Suprapubic skin (tissue), 4 donors: ENCODE measurements at regions not wholly inside any gene's neighbourhood (a gene's known extent, or its start where the extent isn't known, plus 50 kb on each side); places are given as distances from the start of the nearest gene placed in this dataset.

Experiments used
- DNase-seq, 2 donors: peaks; one replicate each; pipeline ENCODE4 v3.0.0-alpha.2; 2019; ENCODE audit warnings: low spot score in 2 of 2
- H3K27ac ChIP-seq: fragments of 200-600 bp; sonication (generic); one replicate; pipeline ENCODE4 v1.5.1; 2019
- H3K27me3 ChIP-seq: fragments of 200-600 bp; sonication (generic); one replicate; pipeline ENCODE4 v1.5.1; 2019
- H3K36me3 ChIP-seq: fragments of 200-600 bp; sonication (generic); one replicate; pipeline ENCODE4 v1.5.1; 2019
- H3K4me1 ChIP-seq: fragments of 200-600 bp; sonication (generic); one replicate; pipeline ENCODE4 v1.5.1; 2019
- H3K4me3 ChIP-seq: fragments of 200-600 bp; sonication (generic); one replicate; pipeline ENCODE4 v1.5.1; 2019; ENCODE audit warnings: mild to moderate bottlenecking
- H3K9me3 ChIP-seq: fragments of 200-600 bp; sonication (generic); one replicate; pipeline ENCODE4 v1.5.1; 2019
- EP300 ChIP-seq: sonication (generic); formaldehyde crosslinking; IDR thresholded peaks from one replicate; pipeline ENCODE4 v1.6.1; 2017; ENCODE audit warnings: antibody characterized with exemption
- POLR2A ChIP-seq, 2 donors: fragments of 450-650 bp; IDR thresholded peaks; one replicate each; pipeline ENCODE4 v1.6.1; 2017; ENCODE audit warnings: antibody characterized with exemption in 2 of 2, mild to moderate bottlenecking in 2 of 2, moderate library complexity in 2 of 2
- POLR2AphosphoS5 ChIP-seq, 3 donors: sonication (generic); formaldehyde crosslinking; IDR thresholded peaks; one replicate each; pipeline ENCODE4 v1.6.1; 2017; ENCODE audit warnings: antibody characterized with exemption in 3 of 3
- WGBS: methylation state at CpG from one replicate; pipeline ENCODE4 v1.1.5; 2018; 5-methylcytosine and 5-hydroxymethylcytosine counted together
- TF ChIP-seq, protein P1 (sequence below), 2 donors: fragments of 200-600 bp in 1 of 2; fragments of 450-650 bp in 1 of 2; sonication (generic) in 1 of 2; IDR thresholded peaks; one replicate each; pipeline ENCODE4 v1.5.1; 2016 to 2019; ENCODE audit warnings: antibody characterized with exemption in 2 of 2, mild to moderate bottlenecking in 1 of 2, moderate library complexity in 1 of 2

DNA sequence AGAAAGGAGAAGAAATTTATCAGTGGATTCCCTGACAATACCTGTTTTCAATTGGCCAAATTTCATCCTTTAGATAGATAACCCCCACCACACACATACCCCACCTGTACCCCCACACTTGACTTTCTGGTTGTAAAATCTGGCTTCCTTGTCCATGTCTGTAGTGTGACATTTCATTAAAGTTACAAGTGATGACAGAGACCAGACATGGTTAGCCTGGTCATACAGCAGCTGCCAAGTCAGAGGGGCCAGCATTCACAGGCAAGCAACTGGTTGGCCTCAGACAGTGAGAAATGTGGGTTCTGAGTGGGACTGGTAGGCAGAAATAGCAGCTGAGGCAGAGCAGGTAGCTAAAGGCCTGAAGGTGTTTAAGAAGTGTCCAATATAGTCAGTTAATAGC, 238.6 kb upstream of the SOX14 start:
- DNase-seq: no peak
- H3K36me3 ChIP-seq: no peaks in the 10 kb centered on the region
- H3K4me3 ChIP-seq: no peak overlapping the region
- H3K9me3 ChIP-seq: no peaks in the 10 kb centered on the region
- H3K4me1 ChIP-seq: no peaks in the 10 kb centered on the region
- TF ChIP-seq, protein P1, sequence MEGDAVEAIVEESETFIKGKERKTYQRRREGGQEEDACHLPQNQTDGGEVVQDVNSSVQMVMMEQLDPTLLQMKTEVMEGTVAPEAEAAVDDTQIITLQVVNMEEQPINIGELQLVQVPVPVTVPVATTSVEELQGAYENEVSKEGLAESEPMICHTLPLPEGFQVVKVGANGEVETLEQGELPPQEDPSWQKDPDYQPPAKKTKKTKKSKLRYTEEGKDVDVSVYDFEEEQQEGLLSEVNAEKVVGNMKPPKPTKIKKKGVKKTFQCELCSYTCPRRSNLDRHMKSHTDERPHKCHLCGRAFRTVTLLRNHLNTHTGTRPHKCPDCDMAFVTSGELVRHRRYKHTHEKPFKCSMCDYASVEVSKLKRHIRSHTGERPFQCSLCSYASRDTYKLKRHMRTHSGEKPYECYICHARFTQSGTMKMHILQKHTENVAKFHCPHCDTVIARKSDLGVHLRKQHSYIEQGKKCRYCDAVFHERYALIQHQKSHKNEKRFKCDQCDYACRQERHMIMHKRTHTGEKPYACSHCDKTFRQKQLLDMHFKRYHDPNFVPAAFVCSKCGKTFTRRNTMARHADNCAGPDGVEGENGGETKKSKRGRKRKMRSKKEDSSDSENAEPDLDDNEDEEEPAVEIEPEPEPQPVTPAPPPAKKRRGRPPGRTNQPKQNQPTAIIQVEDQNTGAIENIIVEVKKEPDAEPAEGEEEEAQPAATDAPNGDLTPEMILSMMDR (IDR thresholded peaks at IDR 0.05): no peak
- TF ChIP-seq POLR2A (IDR thresholded peaks at IDR 0.05): no peak
- TF ChIP-seq POLR2AphosphoS5 (IDR thresholded peaks at IDR 0.05): no peak
- no peak for TF ChIP-seq EP300
- H3K27me3 ChIP-seq: no peaks in the 10 kb centered on the region
- no peak overlapping the region for H3K27ac ChIP-seq

DNA sequence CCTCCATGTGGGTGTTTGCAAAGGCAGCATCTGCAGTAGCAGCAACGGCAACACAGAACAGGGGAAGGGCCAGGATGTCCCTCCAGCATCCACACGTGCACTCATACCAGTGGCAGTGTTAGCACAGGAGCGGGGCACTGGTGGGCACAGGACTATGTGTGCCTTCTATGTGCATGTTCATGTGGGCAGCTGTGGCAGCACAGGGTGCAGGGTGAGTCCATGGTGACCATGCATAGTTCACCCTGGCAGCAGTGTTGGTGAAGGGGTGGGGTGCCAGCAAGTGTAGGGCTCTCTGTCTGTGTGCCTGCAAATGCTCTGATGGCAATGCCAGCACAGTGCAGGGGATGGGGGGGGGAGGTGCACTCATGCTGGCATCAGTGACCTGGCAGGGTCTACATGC, 222.1 kb upstream of the SOX14 start:
- Histone ChIP-seq H3K27ac (no peak overlapping the region), H3K4me1 (no peaks in the 10 kb centered on the region), H3K27me3 (no peaks in the 10 kb centered on the region), H3K36me3 (no peaks in the 10 kb centered on the region), H3K4me3 (no peak overlapping the region), H3K9me3 (peaks cover 11% of the 10 kb centered on the region)
- 80% methylated on average over 1 of the region's 3 CpGs for WGBS
- no peak for TF ChIP-seq EP300
- TF ChIP-seq POLR2A (IDR thresholded peaks at IDR 0.05): no peak
- TF ChIP-seq POLR2AphosphoS5 (IDR thresholded peaks at IDR 0.05): no peak
- TF ChIP-seq, protein P1 (IDR thresholded peaks at IDR 0.05): no peak
- no peak for DNase-seq

DNA sequence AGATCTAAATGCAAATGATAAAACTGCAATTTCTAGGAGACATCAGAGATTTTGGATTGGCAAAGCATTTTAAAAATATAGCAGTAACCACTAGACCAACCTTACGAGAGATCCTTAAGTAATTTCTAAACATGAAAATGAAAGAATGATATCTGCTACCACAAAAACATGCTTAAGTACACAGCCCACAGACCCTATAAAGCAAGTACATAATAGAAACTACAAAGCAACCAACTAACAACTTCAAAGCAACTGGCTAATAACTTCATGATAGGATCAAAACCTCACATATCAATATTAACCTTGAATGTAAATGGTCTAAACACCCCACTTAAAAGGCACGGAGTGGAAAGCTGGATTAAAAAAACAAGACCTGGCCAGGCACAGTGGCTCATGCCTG, 209.9 kb upstream of the SOX14 start:
- DNase-seq: no peak
- H3K4me3 ChIP-seq: no peak overlapping the region
- TF ChIP-seq, protein P1 (IDR thresholded peaks at IDR 0.05): no peak
- no peak for TF ChIP-seq EP300
- no peak for TF ChIP-seq POLR2A (IDR thresholded peaks at IDR 0.05)
- no peak for TF ChIP-seq POLR2AphosphoS5 (IDR thresholded peaks at IDR 0.05)
- WGBS: 97% methylated on average over 2 of the region's 2 CpGs
- no peaks in the 10 kb centered on the region for H3K4me1 ChIP-seq
- H3K36me3 ChIP-seq: no peaks in the 10 kb centered on the region
- peaks cover 4% of the 10 kb centered on the region for H3K9me3 ChIP-seq
- H3K27me3 ChIP-seq: no peaks in the 10 kb centered on the region
- no peak overlapping the region for H3K27ac ChIP-seq

DNA sequence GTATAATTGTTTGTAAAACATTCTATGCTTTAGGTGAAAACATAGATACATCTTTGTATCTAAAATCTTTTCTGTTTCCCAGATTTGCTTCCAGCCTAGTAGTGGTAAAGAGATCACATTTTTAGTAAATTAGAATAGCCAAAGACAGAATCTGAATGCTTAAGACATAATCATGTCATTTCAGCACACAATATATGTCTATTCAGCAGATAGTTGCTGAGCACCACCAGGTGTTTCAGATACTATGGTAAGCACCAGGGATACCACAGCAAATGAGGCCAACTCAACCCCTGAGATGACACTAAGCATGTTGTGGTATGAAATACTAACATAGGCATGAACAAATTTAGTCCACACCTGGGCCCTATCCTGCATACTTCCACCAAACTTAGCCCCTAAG, 195.2 kb upstream of the SOX14 start:
- TF ChIP-seq EP300: no peak
- TF ChIP-seq, protein P1 (IDR thresholded peaks at IDR 0.05): no peak
- TF ChIP-seq POLR2AphosphoS5 (IDR thresholded peaks at IDR 0.05): no peak
- TF ChIP-seq POLR2A (IDR thresholded peaks at IDR 0.05): no peak
- no peaks in the 10 kb centered on the region for H3K36me3 ChIP-seq
- H3K4me1 ChIP-seq: no peaks in the 10 kb centered on the region
- no peaks in the 10 kb centered on the region for H3K9me3 ChIP-seq
- no peaks in the 10 kb centered on the region for H3K27me3 ChIP-seq
- no peak overlapping the region for H3K4me3 ChIP-seq
- DNase-seq: no peak
- H3K27ac ChIP-seq: no peak overlapping the region

DNA sequence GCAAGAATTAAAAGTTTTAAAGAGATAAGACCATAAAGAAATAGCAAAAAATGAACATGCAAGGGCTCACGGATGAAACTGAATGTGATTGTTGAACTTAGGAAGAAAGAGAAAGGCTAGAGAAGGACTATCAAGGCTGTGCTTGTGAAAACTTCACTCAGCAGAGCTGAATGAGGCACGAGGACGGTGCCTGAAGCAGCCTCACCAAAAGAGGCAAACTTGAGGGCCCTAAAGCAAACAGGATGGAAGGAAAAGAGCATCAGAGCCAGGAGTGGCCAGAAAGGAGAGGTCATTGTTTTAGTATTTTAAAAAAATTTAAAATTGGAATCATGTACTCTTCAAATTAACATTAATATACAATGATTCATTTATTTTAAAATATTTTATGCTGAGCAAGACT, 191.2 kb upstream of the SOX14 start:
- no peak for DNase-seq
- no peaks in the 10 kb centered on the region for H3K27me3 ChIP-seq
- TF ChIP-seq POLR2A (IDR thresholded peaks at IDR 0.05) (no peak), EP300 (no peak), POLR2AphosphoS5 (IDR thresholded peaks at IDR 0.05) (no peak)
- TF ChIP-seq, protein P1 (IDR thresholded peaks at IDR 0.05): no peak
- H3K4me3 ChIP-seq: no peak overlapping the region
- H3K27ac ChIP-seq: no peak overlapping the region
- no peaks in the 10 kb centered on the region for H3K4me1 ChIP-seq
- no peaks in the 10 kb centered on the region for H3K9me3 ChIP-seq
- no peaks in the 10 kb centered on the region for H3K36me3 ChIP-seq
- WGBS: 57% methylated on average over 3 of the region's 3 CpGs
